WERI-Rb-1 (cell line): ENCODE measurements at regions not wholly inside any gene's neighbourhood (a gene's known extent, or its start where the extent isn't known, plus 50 kb on each side); places are given as distances from the start of the nearest gene placed in this dataset.
"Not testable (repeated sequence)": the region's sequence is repeated elsewhere in the genome, so short reads cannot be mapped to it uniquely, and the experiment has no call there.

Source experiments
- DNase-seq: peaks from one replicate; pipeline ENCODE4 v3.0.0-alpha.2; 2020
- H3K27ac ChIP-seq: fragments of 250-450 bp; sonication (Bioruptor Pico); 2 replicates; pipeline ENCODE4 v1.5.1; 2020; ENCODE audit warnings: mild to moderate bottlenecking, moderate library complexity
- H3K27me3 ChIP-seq: fragments of 250-450 bp; sonication (Bioruptor Pico); 2 replicates; pipeline ENCODE4 v1.5.1; 2021; ENCODE audit warnings: mild to moderate bottlenecking, low read depth, moderate library complexity; ENCODE audit not compliant: insufficient read depth, severe bottlenecking
- H3K36me3 ChIP-seq: fragments of 250-450 bp; sonication (Bioruptor Pico); 2 replicates; pipeline ENCODE4 v1.5.1; 2020; ENCODE audit warnings: mild to moderate bottlenecking, moderate library complexity
- H3K4me3 ChIP-seq: 2 replicates; pipeline ENCODE4 v1.5.1; 2011; ENCODE audit warnings: low read depth, mild to moderate bottlenecking, control low read depth, low read length
- H3K9me3 ChIP-seq: fragments of 250-450 bp; sonication (Bioruptor Pico); 2 replicates; pipeline ENCODE4 v1.5.1; 2021; ENCODE audit warnings: mild to moderate bottlenecking, moderate library complexity; ENCODE audit not compliant: severe bottlenecking
- TF ChIP-seq, protein P1 (sequence below): IDR thresholded peaks from 2 replicates; pipeline ENCODE4 v1.5.1; 2011; ENCODE audit warnings: low read depth, mild to moderate bottlenecking, control low read depth, inconsistent platforms, low read length

DNA sequence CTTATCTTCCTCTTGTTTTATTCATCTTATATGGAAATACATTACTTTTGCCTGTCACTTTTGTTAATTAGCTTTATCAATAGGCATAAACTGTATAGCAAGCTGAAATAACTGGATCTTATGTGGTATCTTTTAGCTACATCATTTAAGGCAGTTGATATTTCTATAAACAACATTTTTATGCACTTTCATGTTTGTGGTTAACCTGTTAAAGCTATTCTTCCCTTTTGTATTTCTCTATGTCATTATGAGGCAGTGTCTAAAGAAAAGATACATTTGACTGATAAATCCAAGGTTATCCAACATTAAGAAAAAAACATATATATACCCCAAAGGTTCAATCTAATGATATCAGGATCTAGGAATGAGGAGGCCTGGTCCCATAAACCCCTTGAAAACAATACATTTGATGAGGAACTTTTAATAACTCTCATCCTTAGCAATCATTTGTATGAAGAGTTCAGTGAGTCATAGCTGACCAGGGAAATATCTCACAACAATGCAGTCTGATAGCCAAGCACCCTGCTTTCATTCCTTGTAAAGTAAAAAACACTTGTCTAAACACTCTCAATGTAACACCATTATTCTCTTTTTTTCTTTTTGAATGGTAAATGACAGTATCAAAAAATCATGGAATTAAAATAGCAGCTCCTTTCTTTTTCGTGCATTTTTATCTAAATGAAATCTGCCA lies 300.9 kb downstream of the NEBL start:
- TF ChIP-seq, protein P1, sequence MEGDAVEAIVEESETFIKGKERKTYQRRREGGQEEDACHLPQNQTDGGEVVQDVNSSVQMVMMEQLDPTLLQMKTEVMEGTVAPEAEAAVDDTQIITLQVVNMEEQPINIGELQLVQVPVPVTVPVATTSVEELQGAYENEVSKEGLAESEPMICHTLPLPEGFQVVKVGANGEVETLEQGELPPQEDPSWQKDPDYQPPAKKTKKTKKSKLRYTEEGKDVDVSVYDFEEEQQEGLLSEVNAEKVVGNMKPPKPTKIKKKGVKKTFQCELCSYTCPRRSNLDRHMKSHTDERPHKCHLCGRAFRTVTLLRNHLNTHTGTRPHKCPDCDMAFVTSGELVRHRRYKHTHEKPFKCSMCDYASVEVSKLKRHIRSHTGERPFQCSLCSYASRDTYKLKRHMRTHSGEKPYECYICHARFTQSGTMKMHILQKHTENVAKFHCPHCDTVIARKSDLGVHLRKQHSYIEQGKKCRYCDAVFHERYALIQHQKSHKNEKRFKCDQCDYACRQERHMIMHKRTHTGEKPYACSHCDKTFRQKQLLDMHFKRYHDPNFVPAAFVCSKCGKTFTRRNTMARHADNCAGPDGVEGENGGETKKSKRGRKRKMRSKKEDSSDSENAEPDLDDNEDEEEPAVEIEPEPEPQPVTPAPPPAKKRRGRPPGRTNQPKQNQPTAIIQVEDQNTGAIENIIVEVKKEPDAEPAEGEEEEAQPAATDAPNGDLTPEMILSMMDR, result no peak
- Histone ChIP-seq H3K27ac (no peak overlapping the region), H3K27me3 (no peaks in the 10 kb centered on the region), H3K9me3 (no peaks in the 10 kb centered on the region), H3K36me3 (no peaks in the 10 kb centered on the region), H3K4me3 (no peak overlapping the region)
- no peak for DNase-seq

DNA sequence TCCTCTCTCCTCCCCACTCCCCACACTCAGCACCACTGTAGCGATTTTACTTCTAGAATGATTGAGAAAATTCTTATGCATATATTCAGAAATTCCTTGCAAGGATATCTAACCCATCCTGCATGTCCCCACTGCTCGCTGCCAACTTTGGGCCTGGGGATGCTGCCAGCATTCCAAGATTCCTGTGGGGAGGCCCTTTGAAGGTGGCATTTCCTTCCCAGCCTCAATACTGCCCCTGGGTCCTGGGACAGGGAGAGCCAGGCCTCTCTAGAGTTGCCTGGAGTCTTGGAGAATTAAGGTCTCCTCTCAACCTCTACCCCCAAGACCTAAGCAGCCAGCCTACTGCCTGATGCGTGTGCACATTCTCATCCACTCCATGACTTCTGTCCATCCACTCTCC lies 303.5 kb downstream of the NEBL start:
- TF ChIP-seq, protein P1, result no peak
- Histone ChIP-seq H3K27me3 (no peaks in the 10 kb centered on the region), H3K9me3 (no peaks in the 10 kb centered on the region), H3K27ac (no peak overlapping the region), H3K36me3 (no peaks in the 10 kb centered on the region), H3K4me3 (no peak overlapping the region)
- no peak for DNase-seq

DNA sequence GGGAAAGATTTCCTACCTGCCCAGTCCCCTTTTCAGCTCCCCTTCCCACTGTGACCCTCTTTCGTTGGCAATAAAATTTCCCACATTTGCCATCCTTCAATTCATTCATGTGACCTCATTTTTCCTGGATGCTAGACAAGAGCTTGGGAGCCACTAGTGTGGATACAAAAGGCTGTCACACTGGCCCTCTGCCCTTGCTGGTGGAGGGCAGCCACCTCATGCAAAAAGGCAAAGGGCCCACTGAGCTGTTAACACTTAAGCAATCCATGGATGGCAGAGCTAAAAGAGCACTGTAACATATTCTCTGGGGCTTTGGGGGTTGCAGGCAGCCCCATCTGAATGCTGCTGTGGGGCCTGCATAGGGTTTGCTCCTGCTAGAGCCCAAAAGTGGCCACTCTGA lies 315.1 kb downstream of the NEBL start:
- Histone ChIP-seq H3K27ac (no peak overlapping the region), H3K9me3 (no peaks in the 10 kb centered on the region), H3K36me3 (no peaks in the 10 kb centered on the region), H3K4me3 (no peak overlapping the region), H3K27me3 (no peaks in the 10 kb centered on the region)
- TF ChIP-seq, protein P1, result no peak
- no peak for DNase-seq

DNA sequence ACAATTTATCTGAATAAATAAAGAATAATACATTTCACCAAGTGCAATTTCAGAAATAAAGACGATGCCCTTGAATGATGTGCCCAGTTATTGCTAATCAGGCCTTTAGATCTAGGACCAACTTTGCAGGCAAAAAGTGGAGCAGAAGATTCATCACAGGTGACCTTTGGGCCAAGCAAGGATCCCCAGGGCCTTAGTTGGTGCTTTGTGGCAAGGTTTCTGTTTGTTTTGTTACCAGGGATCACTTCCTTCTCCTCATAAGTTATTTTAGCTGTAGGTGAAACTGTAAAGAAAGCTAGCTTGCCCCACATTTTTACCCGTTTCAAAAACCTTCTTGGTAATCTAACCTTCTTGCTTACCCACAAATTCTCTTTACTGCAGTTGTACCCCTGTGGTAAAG lies 323.2 kb downstream of the NEBL start:
- Histone ChIP-seq H3K36me3 (no peaks in the 10 kb centered on the region), H3K27ac (no peak overlapping the region), H3K4me3 (no peak overlapping the region), H3K27me3 (no peaks in the 10 kb centered on the region), H3K9me3 (no peaks in the 10 kb centered on the region)
- TF ChIP-seq, protein P1, result no peak
- no peak for DNase-seq

DNA sequence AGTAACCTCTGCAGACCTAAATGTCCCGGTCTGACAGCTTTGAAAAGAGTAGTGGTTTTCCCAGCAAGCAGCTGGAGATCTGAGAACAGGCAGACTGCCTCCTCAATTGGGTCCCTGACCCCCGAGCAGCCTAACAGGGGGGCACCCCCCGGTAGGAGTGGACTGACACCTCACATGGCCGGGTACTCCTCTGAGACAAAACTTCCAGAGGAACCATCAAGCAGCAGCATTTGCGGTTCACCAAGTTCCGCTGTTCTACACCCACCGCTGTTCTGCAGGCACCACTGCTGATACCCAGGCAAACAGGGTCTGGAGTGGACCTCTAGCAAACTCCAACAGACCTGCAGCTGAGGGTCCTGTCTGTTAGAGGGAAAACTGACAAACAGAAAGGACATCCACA lies 341.1 kb downstream of the NEBL start:
- H3K9me3 ChIP-seq, H3K36me3 ChIP-seq, DNase-seq: not testable (repeated sequence)

DNA sequence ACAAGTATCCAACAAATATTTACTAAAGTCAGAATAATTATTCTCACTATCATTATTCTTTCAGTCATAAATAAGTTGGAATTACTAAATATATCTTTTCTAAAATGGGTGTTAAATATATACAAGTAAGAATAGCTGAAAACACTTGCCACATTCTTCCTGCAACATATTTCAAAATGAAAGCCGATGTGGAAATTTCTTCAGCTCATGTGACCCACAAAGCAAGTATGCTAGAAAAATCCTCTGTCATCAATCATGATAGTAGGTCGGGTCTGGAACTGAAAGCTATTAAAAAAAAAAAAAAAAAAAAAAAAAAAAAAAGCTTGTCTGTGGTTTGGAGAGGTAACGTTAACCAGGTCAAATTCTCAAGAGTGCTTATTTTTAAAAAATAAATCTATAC lies 344.7 kb downstream of the NEBL start:
- no peaks in the 10 kb centered on the region for H3K27me3 ChIP-seq
- no peaks in the 10 kb centered on the region for H3K9me3 ChIP-seq
- no peak for DNase-seq
- no peaks in the 10 kb centered on the region for H3K36me3 ChIP-seq
- no peak overlapping the region for H3K4me3 ChIP-seq
- TF ChIP-seq, protein P1, result no peak
- no peak overlapping the region for H3K27ac ChIP-seq

More for the DNA sequence above, 341.1 kb downstream of the NEBL start:
- H3K4me3 ChIP-seq, H3K27ac ChIP-seq, H3K27me3 ChIP-seq: not testable (repeated sequence)
